HT1080 (cell line): ENCODE measurements at regions not wholly inside any gene's neighbourhood (a gene's known extent, or its start where the extent isn't known, plus 50 kb on each side); places are given as distances from the start of the nearest gene placed in this dataset.
A peak's percentile ranks its signal among the peaks of the same experiment; 100 is the strongest.
"Not testable (repeated sequence)": the region's sequence is repeated elsewhere in the genome, so short reads cannot be mapped to it uniquely, and the experiment has no call there.

Experiments
- DNase-seq: peaks from one replicate; pipeline ENCODE4 v3.0.0-alpha.2; 2015; ENCODE audit warnings: low read depth

GRCh38 chr1:214979191-214979590 lies 103.3 kb upstream of the KCNK2 start:
- no peak for DNase-seq

GRCh38 chr1:214980921-214981320 lies 101.6 kb upstream of the KCNK2 start:
- DNase-seq = no peak

- peak; percentile 59 for DNase-seq
These were observed 99.2 kb upstream of the KCNK2 start for GRCh38 chr1:214983126-214983869.

- DNase-seq = peak; percentile 81
These were observed 93.2 kb upstream of the KCNK2 start for GRCh38 chr1:214989341-214989740.

GRCh38 chr1:214990619-214991018 lies 91.9 kb upstream of the KCNK2 start:
- peak; percentile 97 for DNase-seq

- DNase-seq = no peak
These were observed 90.7 kb upstream of the KCNK2 start for GRCh38 chr1:214991691-214992315.

GRCh38 chr1:214993419-214993818 lies 89.1 kb upstream of the KCNK2 start:
- no peak for DNase-seq

- no peak for DNase-seq
These were observed 84.9 kb upstream of the KCNK2 start for GRCh38 chr1:214997685-214998084.

GRCh38 chr1:215001419-215002021 lies 81.0 kb upstream of the KCNK2 start:
- peak; percentile 29 for DNase-seq

GRCh38 chr1:215002471-215002870 lies 80.1 kb upstream of the KCNK2 start:
- DNase-seq = peak; percentile 79

- no peak for DNase-seq
These were observed 78.9 kb upstream of the KCNK2 start for GRCh38 chr1:215003686-215004085.

GRCh38 chr1:215004121-215004827 lies 78.3 kb upstream of the KCNK2 start:
- no peak for DNase-seq

GRCh38 chr1:215005078-215005477 lies 77.5 kb upstream of the KCNK2 start:
- no peak for DNase-seq

GRCh38 chr1:215005656-215006345 lies 76.7 kb upstream of the KCNK2 start:
- DNase-seq = no peak

- no peak for DNase-seq
These were observed 74.7 kb upstream of the KCNK2 start for GRCh38 chr1:215007880-215008279.

- no peak for DNase-seq
These were observed 64.0 kb upstream of the KCNK2 start for GRCh38 chr1:215018555-215018954.

- DNase-seq = no peak
These were observed 60.3 kb upstream of the KCNK2 start for GRCh38 chr1:215022204-215022603.

GRCh38 chr1:215022741-215023141 lies 59.8 kb upstream of the KCNK2 start:
- DNase-seq = no peak

GRCh38 chr1:215023155-215023832 lies 59.2 kb upstream of the KCNK2 start:
- DNase-seq = no peak

- no peak for DNase-seq
These were observed 53.6 kb upstream of the KCNK2 start for GRCh38 chr1:215028954-215029353.

GRCh38 chr1:215030581-215030980 lies 52.0 kb upstream of the KCNK2 start:
- not testable (repeated sequence) for DNase-seq
